GM21786 (cell line): ENCODE measurements at regions not wholly inside any gene's neighbourhood (a gene's known extent, or its start where the extent isn't known, plus 50 kb on each side); places are given as distances from the start of the nearest gene placed in this dataset.
"Not testable (repeated sequence)": the region's sequence is repeated elsewhere in the genome, so short reads cannot be mapped to it uniquely, and the experiment has no call there.

Experiments used
- ATAC-seq: cut with Tn5 transposase; IDR thresholded peaks from one replicate; pipeline ENCODE4 v1.9.1; 2021; ENCODE audit not compliant: unreplicated experiment

- ATAC-seq: no peak
Measured at GRCh38 chr6:6940031-6941025, 167.4 kb upstream of the RREB1 start.

GRCh38 chr6:6941201-6941600 is 166.6 kb upstream of the RREB1 start:
- no peak for ATAC-seq

GRCh38 chr6:6942091-6942490 is 165.7 kb upstream of the RREB1 start:
- ATAC-seq: no peak

GRCh38 chr6:6942831-6943230 is 164.9 kb upstream of the RREB1 start:
- peak; percentile 61 for ATAC-seq

GRCh38 chr6:6943421-6943820 is 164.3 kb upstream of the RREB1 start:
- no peak for ATAC-seq

GRCh38 chr6:6946206-6947155 is 161.3 kb upstream of the RREB1 start:
- ATAC-seq: no peak

GRCh38 chr6:6950373-6951145 is 157.2 kb upstream of the RREB1 start:
- no peak for ATAC-seq

- no peak for ATAC-seq
Measured at GRCh38 chr6:6951355-6951754, 156.4 kb upstream of the RREB1 start.

GRCh38 chr6:6952484-6952883 is 155.3 kb upstream of the RREB1 start:
- no peak for ATAC-seq

- not testable (repeated sequence) for ATAC-seq
Measured at GRCh38 chr6:6952927-6953326, 154.8 kb upstream of the RREB1 start.

- ATAC-seq: no peak
Measured at GRCh38 chr6:6960571-6961251, 147.1 kb upstream of the RREB1 start.

- no peak for ATAC-seq
Measured at GRCh38 chr6:6962086-6962485, 145.7 kb upstream of the RREB1 start.

GRCh38 chr6:6962699-6963098 is 145.1 kb upstream of the RREB1 start:
- ATAC-seq: no peak

GRCh38 chr6:6963390-6963789 is 144.4 kb upstream of the RREB1 start:
- not testable (repeated sequence) for ATAC-seq

GRCh38 chr6:6964675-6965074 is 143.1 kb upstream of the RREB1 start:
- no peak for ATAC-seq

- ATAC-seq: no peak
Measured at GRCh38 chr6:6966127-6966526, 141.6 kb upstream of the RREB1 start.

- ATAC-seq: no peak
Measured at GRCh38 chr6:6966569-6966968, 141.2 kb upstream of the RREB1 start.

- ATAC-seq: no peak
Measured at GRCh38 chr6:6968357-6968730, 139.4 kb upstream of the RREB1 start.

GRCh38 chr6:6968731-6969552 is 138.8 kb upstream of the RREB1 start:
- ATAC-seq: no peak
